ENCODE measurements at regions not wholly inside any gene's neighbourhood (a gene's known extent, or its start where the extent isn't known, plus 50 kb on each side); places are given as distances from the start of the nearest gene placed in this dataset.

- Histone ChIP-seq H3K23ac (ENCODE audit: insufficient read length) (no peak overlapping the region), H3K4me2 (ENCODE audit: insufficient read depth in 1 of 2, low read depth in 2 of 2, low read length in 2 of 2) (no peak overlapping the region), H3K27me3 (replicated peaks in 1 of 4; ENCODE audit: control insufficient read depth in 3 of 4, extremely low read depth in 1 of 4, insufficient read depth in 3 of 4, low read length in 3 of 4) (no peaks in the 10 kb centered on the region), H3K18ac (ENCODE audit: extremely low read depth, low read length) (no peak overlapping the region), H4K8ac (ENCODE audit: extremely low read depth, insufficient read depth, low read length) (no peak overlapping the region), H3K4me1 (replicated peaks in 1 of 4; ENCODE audit: control insufficient read depth in 3 of 4, insufficient read depth in 4 of 4, low read length in 3 of 4) (no peaks in the 10 kb centered on the region), H4K20me1 (replicated peaks in 1 of 2; ENCODE audit: control insufficient read depth in 1 of 2, insufficient read depth in 2 of 2, low read length in 2 of 2) (no peaks in the 10 kb centered on the region), H3K79me2 (ENCODE audit: control insufficient read depth in 1 of 2, insufficient read depth in 2 of 2, low read length in 2 of 2) (no peaks in the 10 kb centered on the region), H2BK12ac (ENCODE audit: low read depth, low read length) (no peak overlapping the region), H3K4ac (replicated peaks; ENCODE audit: insufficient read length, low read depth, low read length) (no peak overlapping the region), H3K14ac (ENCODE audit: insufficient read length) (no peak overlapping the region), H2AK5ac (ENCODE audit: low read depth, low read length) (no peak overlapping the region), H3K4me3 (ENCODE audit: extremely low read depth in 1 of 4, insufficient read depth in 2 of 4, low read depth in 3 of 4, low read length in 4 of 4) (no peak overlapping the region), H3K9ac (replicated peaks in 1 of 4; ENCODE audit: extremely low read depth in 1 of 4, low read depth in 3 of 4, low read length in 3 of 4) (no peak overlapping the region), H3K36me3 (ENCODE audit: control insufficient read depth in 2 of 4, insufficient read depth in 4 of 4, low read length in 3 of 4) (no peaks in the 10 kb centered on the region), H2BK120ac (replicated peaks; ENCODE audit: low read depth, low read length) (no peak overlapping the region), H2BK15ac (ENCODE audit: low read length) (no peak overlapping the region), H2BK20ac (ENCODE audit: low read length) (no peak overlapping the region), H4K91ac (replicated peaks; ENCODE audit: insufficient read length, low read length) (no peak overlapping the region), H3K56ac (replicated peaks; ENCODE audit: insufficient read length, low read depth, low read length) (no peak overlapping the region), H3K23me2 (ENCODE audit: low read depth, low read length) (no peaks in the 10 kb centered on the region), H2AFZ (ENCODE audit: low read length) (no peak overlapping the region), H2BK5ac (ENCODE audit: low read depth, low read length) (no peak overlapping the region), H4K5ac (ENCODE audit: insufficient read length, low read depth, low read length) (no peak overlapping the region), H3K27ac (ENCODE audit: low read depth, low read length) (no peak overlapping the region), H3K9me3 (ENCODE audit: insufficient read depth in 2 of 2, low read depth in 1 of 2, low read length in 1 of 2) (no peaks in the 10 kb centered on the region), H3K79me1 (ENCODE audit: low read depth, low read length) (no peaks in the 10 kb centered on the region)
- ChIA-PET CTCF (ENCODE audit: partially characterized antibody) (interaction anchor here (0.6 kb wide), 1 partner anchor 594 kb away, joined by 3 read pairs; no protein-coding TSS in a partner anchor), POLR2A (ENCODE audit: partially characterized antibody) (no interaction called here)
- no peak for FAIRE-seq
- WGBS, 2 experiments (ENCODE audit: extremely low coverage in 1 of 2, insufficient coverage in 1 of 2, insufficient read length in 1 of 2, insufficient replicate concordance in 2 of 2, low coverage in 1 of 2, low lambda C conversion rate in 2 of 2, missing lambda C conversion rate in 1 of 2), result 77% methylated on average over 1 of the region's 1 CpG; no CpG with 5 or more reads in 1 of the 2 experiments
- DNase-seq (ENCODE audit: low read depth in 1 of 2, low spot score in 2 of 2), result no peak
- TF ChIP-seq TCF12 (IDR thresholded peaks at IDR 0.05; ENCODE audit: low read depth, low read length) (no peak), TBP (IDR thresholded peaks at IDR 0.05; ENCODE audit: low read depth, low read length) (no peak), KDM1A (IDR thresholded peaks at IDR 0.05; ENCODE audit: borderline replicate concordance, low read length) (no peak), EP300 (IDR thresholded peaks at IDR 0.05; ENCODE audit: borderline replicate concordance in 1 of 2, low read depth in 2 of 2, low read length in 2 of 2) (no peak), RBBP5 (IDR thresholded peaks at IDR 0.05; ENCODE audit: borderline replicate concordance, low read depth, low read length) (no peak), ASH2L (IDR thresholded peaks at IDR 0.05; ENCODE audit: low read length) (no peak), SAP30 (IDR thresholded peaks at IDR 0.05; ENCODE audit: insufficient read depth, insufficient replicate concordance, low read length) (no peak), KDM4A (IDR thresholded peaks at IDR 0.05; ENCODE audit: low read depth, low read length, severe bottlenecking) (no peak), EGR1 (IDR thresholded peaks at IDR 0.05; ENCODE audit: borderline replicate concordance, low read depth, low read length) (no peak), USF2 (IDR thresholded peaks at IDR 0.05; ENCODE audit: low read length) (no peak), TAF1 (IDR thresholded peaks at IDR 0.05; ENCODE audit: low read depth, low read length) (no peak), FOSL1 (IDR thresholded peaks at IDR 0.05; ENCODE audit: insufficient read depth, low read depth, low read length) (no peak)
Observed at GRCh38 chr4:60808726-60809485, 391.2 kb upstream of the ADGRL3 start.
